Liver (tissue), 7 donors: ENCODE measurements at regions not wholly inside any gene's neighbourhood (a gene's known extent, or its start where the extent isn't known, plus 50 kb on each side); places are given as distances from the start of the nearest gene placed in this dataset.

Experiments used
- DNase-seq: peaks from one replicate; pipeline ENCODE4 v3.0.0-alpha.2; 2017; ENCODE audit warnings: low spot score
- H3K27ac ChIP-seq, 2 donors: one replicate each; pipeline ENCODE4 v1.7.0; 2013; ENCODE audit warnings: inconsistent platforms in 2 of 2, low read length in 2 of 2, control low read depth in 1 of 2, low read depth in 1 of 2, mild to moderate bottlenecking in 1 of 2
- H3K27me3 ChIP-seq, 4 donors: one replicate each; pipeline versions ENCODE4 v1.6.1 to v1.7.0; 2013; ENCODE audit warnings: low read length in 3 of 4, inconsistent platforms in 1 of 4, mild to moderate bottlenecking in 1 of 4, moderate library complexity in 1 of 4; ENCODE audit not compliant: control insufficient read depth in 4 of 4, insufficient read depth in 4 of 4
- H3K36me3 ChIP-seq, 4 donors: one replicate each; pipeline versions ENCODE4 v1.6.1 to v1.7.0; 2013; ENCODE audit warnings: low read length in 3 of 4, mild to moderate bottlenecking in 3 of 4, low read depth in 1 of 4, moderate library complexity in 1 of 4; ENCODE audit not compliant: control insufficient read depth in 4 of 4, insufficient read depth in 3 of 4
- H3K4me1 ChIP-seq, 4 donors: one replicate each; pipeline versions ENCODE4 v1.6.1 to v1.7.0; 2013; ENCODE audit warnings: low read length in 3 of 4, mild to moderate bottlenecking in 3 of 4, moderate library complexity in 1 of 4; ENCODE audit not compliant: control insufficient read depth in 4 of 4, insufficient read depth in 4 of 4
- H3K4me3 ChIP-seq, 3 donors: one replicate each; pipeline versions ENCODE4 v1.6.1 to v1.7.0; 2013; ENCODE audit warnings: low read length in 3 of 3, control low read depth in 1 of 3, low read depth in 1 of 3, mild to moderate bottlenecking in 1 of 3
- H3K9ac ChIP-seq, 2 donors: one replicate each; pipeline ENCODE4 v1.7.0; 2013; ENCODE audit warnings: low read length in 2 of 2, mild to moderate bottlenecking in 2 of 2, moderate library complexity in 2 of 2, control low read depth in 1 of 2, low read depth in 1 of 2
- H3K9me3 ChIP-seq, 4 donors: one replicate each; pipeline versions ENCODE4 v1.6.1 to v1.7.0; 2013; ENCODE audit warnings: low read length in 3 of 4; ENCODE audit not compliant: control insufficient read depth in 4 of 4
- ATF3 ChIP-seq: IDR thresholded peaks from 2 replicates; pipeline ENCODE4 v1.6.1; 2016; ENCODE audit warnings: antibody characterized with exemption
- EGR1 ChIP-seq, 2 donors: IDR thresholded peaks; 2 replicates each; pipeline ENCODE4 v1.6.1; 2016 to 2018; ENCODE audit warnings: antibody characterized with exemption in 2 of 2, low read depth in 2 of 2
- FOXA1 ChIP-seq: IDR thresholded peaks from 2 replicates; pipeline ENCODE4 v1.6.1; 2016; ENCODE audit warnings: antibody characterized with exemption
- FOXA2 ChIP-seq: IDR thresholded peaks from 2 replicates; pipeline ENCODE4 v1.6.1; 2016; ENCODE audit warnings: antibody characterized with exemption
- GABPA ChIP-seq, 2 donors: IDR thresholded peaks in 1 of 2; conservative IDR thresholded peaks in 1 of 2; 2 replicates each; pipeline ENCODE4 v1.6.1; 2016; ENCODE audit warnings: antibody characterized with exemption in 2 of 2, mild to moderate bottlenecking in 1 of 2, moderate library complexity in 1 of 2
- HNF4A ChIP-seq, 2 donors: conservative IDR thresholded peaks; 2 replicates each; pipeline ENCODE4 v1.6.1; 2016; ENCODE audit warnings: antibody characterized with exemption in 2 of 2, mild to moderate bottlenecking in 2 of 2
- HNF4G ChIP-seq: IDR thresholded peaks from 2 replicates; pipeline ENCODE4 v1.6.1; 2016; ENCODE audit warnings: antibody characterized with exemption
- JUND ChIP-seq, 2 donors: IDR thresholded peaks; 2 replicates each; pipeline ENCODE4 v1.6.1; 2016; ENCODE audit warnings: antibody characterized with exemption in 2 of 2
- NR2F2 ChIP-seq: IDR thresholded peaks from 2 replicates; pipeline ENCODE4 v1.6.1; 2016; ENCODE audit warnings: antibody characterized with exemption
- RAD21 ChIP-seq, 2 donors: IDR thresholded peaks; 2 replicates each; pipeline ENCODE4 v1.6.1; 2016; ENCODE audit warnings: antibody characterized with exemption in 2 of 2, mild to moderate bottlenecking in 2 of 2
- REST ChIP-seq: IDR thresholded peaks from 2 replicates; pipeline ENCODE4 v1.6.1; 2016; ENCODE audit warnings: antibody characterized with exemption, mild to moderate bottlenecking
- RXRA ChIP-seq, 2 donors: IDR thresholded peaks; 2 replicates each; pipeline ENCODE4 v1.6.1; 2017 to 2018; ENCODE audit warnings: antibody characterized with exemption in 2 of 2, mild to moderate bottlenecking in 1 of 2
- SP1 ChIP-seq: IDR thresholded peaks from 2 replicates; pipeline ENCODE4 v1.6.1; 2018; ENCODE audit warnings: antibody characterized with exemption, mild to moderate bottlenecking
- TAF1 ChIP-seq: conservative IDR thresholded peaks from 2 replicates; pipeline ENCODE4 v1.6.1; 2016; ENCODE audit warnings: antibody characterized with exemption, mild to moderate bottlenecking
- YY1 ChIP-seq: IDR thresholded peaks from 2 replicates; pipeline ENCODE4 v1.6.1; 2016; ENCODE audit warnings: antibody characterized with exemption, mild to moderate bottlenecking
- WGBS: extraction: QIAGEN DNeasy Blood & Tissue Kit; methylation state at CpG from one replicate; pipeline ENCODE4 v1.1.7; 2013; 5-methylcytosine and 5-hydroxymethylcytosine counted together
- TF ChIP-seq, protein P1 (sequence below): IDR thresholded peaks from 2 replicates; pipeline ENCODE4 v1.6.1; 2016; ENCODE audit warnings: antibody characterized with exemption
- donor health status: healthy.
- donor health status: healthy.
- donor health status: healthy.
- donor health status: healthy.

GRCh38 chr18:22868831-22869230 is 64.3 kb upstream of the RBBP8 start:
- H3K9ac ChIP-seq = no peak overlapping the region
- TF ChIP-seq RXRA (IDR thresholded peaks at IDR 0.05) (no peak), HNF4G (no peak), RAD21 (IDR thresholded peaks at IDR 0.05) (no peak), TAF1 (no peak), SP1 (no peak), HNF4A (conservative IDR thresholded peaks at IDR 0.05) (no peak), YY1 (no peak), NR2F2 (no peak), FOXA1 (no peak), FOXA2 (no peak), EGR1 (IDR thresholded peaks at IDR 0.05; ENCODE audit: low read depth in 2 of 2) (no peak), REST (no peak), GABPA (IDR thresholded peaks at IDR 0.05 in 1 of 2, conservative IDR thresholded peaks at IDR 0.05 in 1 of 2) (no peak), JUND (IDR thresholded peaks at IDR 0.05) (no peak), ATF3 (no peak)
- TF ChIP-seq, protein P1, sequence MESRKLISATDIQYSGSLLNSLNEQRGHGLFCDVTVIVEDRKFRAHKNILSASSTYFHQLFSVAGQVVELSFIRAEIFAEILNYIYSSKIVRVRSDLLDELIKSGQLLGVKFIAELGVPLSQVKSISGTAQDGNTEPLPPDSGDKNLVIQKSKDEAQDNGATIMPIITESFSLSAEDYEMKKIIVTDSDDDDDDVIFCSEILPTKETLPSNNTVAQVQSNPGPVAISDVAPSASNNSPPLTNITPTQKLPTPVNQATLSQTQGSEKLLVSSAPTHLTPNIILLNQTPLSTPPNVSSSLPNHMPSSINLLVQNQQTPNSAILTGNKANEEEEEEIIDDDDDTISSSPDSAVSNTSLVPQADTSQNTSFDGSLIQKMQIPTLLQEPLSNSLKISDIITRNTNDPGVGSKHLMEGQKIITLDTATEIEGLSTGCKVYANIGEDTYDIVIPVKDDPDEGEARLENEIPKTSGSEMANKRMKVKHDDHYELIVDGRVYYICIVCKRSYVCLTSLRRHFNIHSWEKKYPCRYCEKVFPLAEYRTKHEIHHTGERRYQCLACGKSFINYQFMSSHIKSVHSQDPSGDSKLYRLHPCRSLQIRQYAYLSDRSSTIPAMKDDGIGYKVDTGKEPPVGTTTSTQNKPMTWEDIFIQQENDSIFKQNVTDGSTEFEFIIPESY = no peak
- 97% methylated on average over 1 of the region's 1 CpG for WGBS
- no peak overlapping the region for H3K4me3 ChIP-seq
- H3K4me1 ChIP-seq = peaks cover 7 to 32% (median 8%) of the 10 kb centered on the region in 4 donors
- no peak overlapping the region for H3K27ac ChIP-seq
- H3K36me3 ChIP-seq = no peaks in the 10 kb centered on the region
- DNase-seq = no peak
- no peaks in the 10 kb centered on the region for H3K27me3 ChIP-seq
- H3K9me3 ChIP-seq = no peaks in the 10 kb centered on the region

- peak overlapping the region in 1 of 2 donors; percentile 73 for H3K9ac ChIP-seq
- no peaks in the 10 kb centered on the region for H3K27me3 ChIP-seq
- peak overlapping the region; percentile 48 to 64 (median 52) for H3K4me3 ChIP-seq
- 25% methylated on average over 1 of the region's 1 CpG for WGBS
- TF ChIP-seq TAF1 = no peak
- no peak for TF ChIP-seq REST
- TF ChIP-seq ATF3 = no peak
- TF ChIP-seq YY1 = peak; percentile 27
- peak overlapping the region; percentile 94 to 97 for H3K27ac ChIP-seq
- H3K4me1 ChIP-seq = peaks cover 5 to 21% (median 7%) of the 10 kb centered on the region in 4 donors
- H3K36me3 ChIP-seq = no peaks in the 10 kb centered on the region
- DNase-seq = no peak
- no peaks in the 10 kb centered on the region for H3K9me3 ChIP-seq
These were observed 61.2 kb upstream of the RBBP8 start for GRCh38 chr18:22871809-22872525.
